ENCODE measurements at regions not wholly inside any gene's neighbourhood (a gene's known extent, or its start where the extent isn't known, plus 50 kb on each side); places are given as distances from the start of the nearest gene placed in this dataset.

DNA sequence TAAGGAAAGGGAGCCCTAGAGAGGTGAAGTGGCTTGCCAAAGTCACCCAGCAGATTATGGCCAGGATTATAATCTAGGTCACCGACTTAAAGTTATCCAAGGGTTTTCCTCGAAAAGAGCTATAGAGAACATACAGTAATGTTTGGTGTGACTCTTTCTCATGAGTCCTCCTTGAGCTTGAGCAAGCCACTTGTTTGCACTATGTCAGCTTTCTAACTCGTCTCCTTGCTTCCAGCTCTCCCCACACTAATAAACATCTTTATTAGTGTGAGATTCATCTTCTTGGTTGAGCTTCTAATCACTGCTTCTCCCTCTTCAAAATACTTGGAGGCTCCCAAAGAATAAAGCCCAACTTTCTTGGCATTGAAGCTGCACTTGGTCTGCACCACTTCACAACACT is 390.0 kb upstream of the USP24 start:
- no peak for TF ChIP-seq CEBPB (IDR thresholded peaks at IDR 0.05)
- no peak for TF ChIP-seq MAX (IDR thresholded peaks at IDR 0.05)
- TF ChIP-seq RAD21 (IDR thresholded peaks at IDR 0.05; ENCODE audit: low read depth) = no peak
- no peak for TF ChIP-seq CREB1 (IDR thresholded peaks at IDR 0.05; ENCODE audit: low read depth)
- TF ChIP-seq NFIC (IDR thresholded peaks at IDR 0.05) = no peak
- no peak for TF ChIP-seq TEAD4 (IDR thresholded peaks at IDR 0.05)
- TF ChIP-seq, protein P1, sequence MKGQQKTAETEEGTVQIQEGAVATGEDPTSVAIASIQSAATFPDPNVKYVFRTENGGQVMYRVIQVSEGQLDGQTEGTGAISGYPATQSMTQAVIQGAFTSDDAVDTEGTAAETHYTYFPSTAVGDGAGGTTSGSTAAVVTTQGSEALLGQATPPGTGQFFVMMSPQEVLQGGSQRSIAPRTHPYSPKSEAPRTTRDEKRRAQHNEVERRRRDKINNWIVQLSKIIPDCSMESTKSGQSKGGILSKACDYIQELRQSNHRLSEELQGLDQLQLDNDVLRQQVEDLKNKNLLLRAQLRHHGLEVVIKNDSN (IDR thresholded peaks at IDR 0.05) = no peak
- no peak for TF ChIP-seq REST (IDR thresholded peaks at IDR 0.05; ENCODE audit: low read depth)

DNA sequence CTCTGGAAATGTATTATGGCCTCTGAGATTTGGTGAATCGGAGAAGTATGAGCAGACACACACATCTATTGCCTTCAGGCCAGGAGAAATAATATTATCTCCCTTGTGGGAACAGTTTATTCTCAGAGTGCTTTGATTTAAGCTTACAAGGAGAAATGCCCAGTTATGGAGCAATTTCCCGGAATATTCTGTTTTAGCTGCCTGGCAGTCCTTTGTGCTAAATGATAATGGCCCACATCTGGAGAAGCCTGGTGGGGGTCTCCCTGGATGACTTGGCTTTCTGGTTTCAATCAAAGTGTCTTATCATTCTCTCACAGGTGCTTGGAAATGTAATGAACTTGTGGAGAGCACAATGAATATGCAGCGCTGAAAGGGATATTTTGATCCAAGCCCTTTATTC is 389.6 kb upstream of the USP24 start:
- TF ChIP-seq MAX (IDR thresholded peaks at IDR 0.05) = no peak
- TF ChIP-seq TCF12 (IDR thresholded peaks at IDR 0.05; ENCODE audit: low read depth) = no peak
- TF ChIP-seq, protein P1 (IDR thresholded peaks at IDR 0.05) = no peak
- no peak for TF ChIP-seq EP300 (IDR thresholded peaks at IDR 0.05; ENCODE audit: borderline replicate concordance)
- no peak for TF ChIP-seq EGR1 (IDR thresholded peaks at IDR 0.05)
- TF ChIP-seq TEAD4 (IDR thresholded peaks at IDR 0.05) = no peak
- TF ChIP-seq NFIC (IDR thresholded peaks at IDR 0.05) = no peak
- TF ChIP-seq TAF1 (IDR thresholded peaks at IDR 0.05; ENCODE audit: low read depth) = no peak
- TF ChIP-seq CEBPB (IDR thresholded peaks at IDR 0.05) = no peak
- no peak for TF ChIP-seq RAD21 (IDR thresholded peaks at IDR 0.05; ENCODE audit: low read depth)
- TF ChIP-seq YY1 (IDR thresholded peaks at IDR 0.05; ENCODE audit: low read depth) = no peak
- TF ChIP-seq CREB1 (IDR thresholded peaks at IDR 0.05; ENCODE audit: low read depth) = no peak
- no peak for TF ChIP-seq ZBTB7A (IDR thresholded peaks at IDR 0.05; ENCODE audit: low read depth)
- TF ChIP-seq REST (IDR thresholded peaks at IDR 0.05; ENCODE audit: low read depth) = no peak
- no peak for TF ChIP-seq FOXM1 (IDR thresholded peaks at IDR 0.05; ENCODE audit: borderline replicate concordance, low read depth)

GRCh38 chr1:55604179-55604578 is 389.0 kb upstream of the USP24 start:
- TF ChIP-seq TCF12 (IDR thresholded peaks at IDR 0.05; ENCODE audit: low read depth) (no peak), TAF1 (IDR thresholded peaks at IDR 0.05; ENCODE audit: low read depth) (no peak), EP300 (IDR thresholded peaks at IDR 0.05; ENCODE audit: borderline replicate concordance) (no peak), MAX (IDR thresholded peaks at IDR 0.05) (no peak), REST (IDR thresholded peaks at IDR 0.05; ENCODE audit: low read depth) (no peak), TEAD4 (IDR thresholded peaks at IDR 0.05) (no peak), ZBTB7A (IDR thresholded peaks at IDR 0.05; ENCODE audit: low read depth) (no peak), YY1 (IDR thresholded peaks at IDR 0.05; ENCODE audit: low read depth) (no peak), EGR1 (IDR thresholded peaks at IDR 0.05) (no peak), CREB1 (IDR thresholded peaks at IDR 0.05; ENCODE audit: low read depth) (no peak), RAD21 (IDR thresholded peaks at IDR 0.05; ENCODE audit: low read depth) (no peak), FOXM1 (IDR thresholded peaks at IDR 0.05; ENCODE audit: borderline replicate concordance, low read depth) (no peak)
- TF ChIP-seq, protein P1 (IDR thresholded peaks at IDR 0.05) = no peak

DNA sequence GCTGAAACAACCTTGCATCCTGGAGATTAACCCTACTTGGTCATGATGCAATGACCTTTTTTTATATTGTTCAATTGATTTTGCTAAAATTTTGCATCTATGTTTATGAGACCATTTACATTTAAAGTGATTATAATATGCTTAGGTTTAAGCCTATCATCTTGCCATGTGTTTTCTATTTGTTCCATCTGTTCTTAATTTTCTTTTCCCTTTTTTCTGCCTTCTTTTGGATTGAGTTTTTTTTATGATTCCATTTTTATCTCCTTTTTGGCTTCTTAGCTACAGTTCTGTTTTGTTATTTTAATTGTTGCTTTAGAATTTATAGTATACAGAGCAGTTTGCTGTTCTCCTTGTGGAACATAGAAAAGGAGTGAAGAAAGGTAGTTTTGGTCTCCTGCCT is 385.1 kb upstream of the USP24 start:
- no peak for TF ChIP-seq ZBTB7A (IDR thresholded peaks at IDR 0.05; ENCODE audit: low read depth)
- no peak for TF ChIP-seq EGR1 (IDR thresholded peaks at IDR 0.05)
- no peak for TF ChIP-seq RAD21 (IDR thresholded peaks at IDR 0.05; ENCODE audit: low read depth)
- no peak for TF ChIP-seq TCF12 (IDR thresholded peaks at IDR 0.05; ENCODE audit: low read depth)
- TF ChIP-seq YY1 (IDR thresholded peaks at IDR 0.05; ENCODE audit: low read depth) = no peak
